NCI-H1092 (cell line): ENCODE measurements at regions not wholly inside any gene's neighbourhood (a gene's known extent, or its start where the extent isn't known, plus 50 kb on each side); places are given as distances from the start of the nearest gene placed in this dataset.
"Not testable (repeated sequence)": the region's sequence is repeated elsewhere in the genome, so short reads cannot be mapped to it uniquely, and the experiment has no call there.

Source experiments
- DNase-seq: peaks from one replicate; lab custom pipeline; 2025; lab: John Stamatoyannopoulos, UW

DNA sequence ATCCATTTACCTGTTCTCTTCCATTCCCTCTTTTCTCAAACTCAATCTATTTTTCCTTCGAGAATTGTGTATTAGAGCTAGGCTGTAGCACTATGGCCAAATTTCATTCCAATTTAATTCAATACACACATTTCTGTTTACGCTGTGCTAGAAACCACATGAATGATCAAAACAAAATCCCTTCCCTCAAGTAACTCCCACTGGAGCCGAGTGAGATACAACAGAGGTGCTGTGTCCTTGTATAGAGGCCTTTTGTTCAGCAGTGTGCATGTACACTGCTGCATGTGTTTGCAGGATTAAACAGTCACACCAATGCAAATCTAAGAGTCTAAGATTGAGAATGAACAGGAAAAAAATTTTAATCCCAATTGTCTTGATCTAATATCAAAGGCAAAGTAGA is 734.2 kb downstream of the RAPGEF2 start:
- no peak for DNase-seq

DNA sequence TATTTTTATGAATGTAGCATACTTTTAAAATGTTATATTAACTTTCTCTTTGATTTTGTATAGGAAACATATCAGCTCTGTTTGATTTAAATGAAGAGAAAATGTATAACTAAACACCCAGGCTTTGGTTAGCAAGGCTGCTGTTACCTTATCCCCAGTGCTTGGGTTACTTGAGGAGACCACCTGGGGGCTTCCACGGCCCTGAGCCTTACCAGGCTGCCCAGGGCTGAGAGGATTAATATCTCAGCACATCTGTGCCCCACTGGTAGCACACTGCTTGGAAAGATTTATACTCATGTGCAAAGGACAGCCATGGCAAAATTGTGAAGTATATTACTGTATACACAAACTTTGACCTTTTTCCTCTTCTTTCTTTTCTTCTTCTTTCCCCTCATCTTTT is 752.9 kb downstream of the RAPGEF2 start:
- DNase-seq, result no peak

DNA sequence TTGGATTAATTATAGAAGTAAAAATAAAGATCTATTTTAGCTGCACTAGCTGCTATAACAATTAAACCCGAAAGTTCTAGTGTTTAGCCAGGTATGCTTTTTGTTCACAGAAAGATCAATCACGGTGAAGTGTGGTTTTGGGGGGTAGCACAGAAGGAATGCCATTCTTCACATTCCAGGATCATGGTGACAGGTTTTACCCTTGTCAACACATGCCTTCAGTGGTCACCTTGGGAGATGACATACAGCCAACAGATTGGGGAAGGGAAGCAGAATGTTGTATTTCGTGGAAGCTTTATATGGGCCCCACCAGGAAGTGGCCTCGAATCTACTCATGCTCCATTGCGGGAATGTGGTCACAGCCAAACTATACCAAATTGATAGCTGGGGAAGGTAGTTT is 753.6 kb downstream of the RAPGEF2 start:
- no peak for DNase-seq

DNA sequence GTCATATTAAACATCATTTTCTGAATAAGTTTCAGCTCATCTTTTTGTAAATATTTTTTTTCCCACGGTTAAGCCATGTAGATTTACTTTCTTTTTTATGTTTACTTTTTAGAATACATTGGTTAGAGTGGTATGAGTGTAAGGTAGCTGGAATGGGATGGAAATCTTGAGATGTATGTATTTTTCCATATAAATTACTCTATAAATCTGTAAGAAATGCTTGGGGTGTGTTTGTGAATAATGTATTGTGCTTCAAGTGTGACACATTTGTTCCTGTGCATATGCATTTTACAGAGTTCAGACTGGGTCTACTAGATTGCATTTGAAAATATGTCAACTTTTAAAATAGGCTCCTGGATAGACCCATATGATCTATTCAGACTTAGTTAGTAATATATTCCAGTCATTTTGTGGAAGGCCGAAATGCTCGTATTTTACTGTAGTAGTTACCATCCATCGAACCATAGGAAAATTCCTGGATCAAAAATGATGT is 756.8 kb downstream of the RAPGEF2 start:
- no peak for DNase-seq

DNA sequence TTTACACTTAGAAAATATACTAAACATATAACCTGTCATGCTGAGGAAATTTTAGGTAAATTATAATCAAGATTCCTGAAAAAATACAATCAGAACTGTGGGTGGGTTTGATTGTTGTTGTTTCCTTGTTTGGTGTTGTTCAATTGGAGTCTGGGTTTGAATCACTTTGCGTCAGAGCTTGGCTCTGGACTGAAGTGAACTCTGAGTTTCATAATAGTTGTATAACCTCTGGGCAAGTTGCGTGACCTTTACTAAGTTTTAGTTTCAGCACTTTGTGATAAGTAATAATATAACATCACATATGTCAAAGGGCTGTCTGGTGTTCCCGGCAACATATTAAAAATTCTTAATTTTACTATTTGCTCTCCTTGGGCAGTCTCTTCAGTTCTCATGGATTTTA is 758.1 kb downstream of the RAPGEF2 start:
- DNase-seq, result no peak

DNA sequence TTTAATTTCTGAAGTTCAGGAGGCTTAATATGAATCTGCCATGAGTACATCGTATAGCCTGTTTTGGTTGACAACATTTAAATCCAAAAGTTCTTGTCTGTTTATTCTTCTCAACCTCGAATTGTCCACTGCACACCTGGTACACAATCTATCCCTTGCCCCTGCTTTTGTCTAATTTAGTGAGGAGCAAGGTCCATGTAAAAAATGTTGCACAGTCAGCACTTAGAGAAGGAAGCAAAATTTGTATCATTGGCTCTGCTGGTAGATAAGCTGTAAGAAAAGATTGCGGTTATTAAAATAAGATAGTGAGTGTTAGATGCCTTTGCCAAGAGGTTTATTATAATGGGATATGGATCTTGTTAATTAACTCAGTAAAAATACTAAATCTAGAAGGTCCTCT is 761.5 kb downstream of the RAPGEF2 start:
- DNase-seq, result no peak

DNA sequence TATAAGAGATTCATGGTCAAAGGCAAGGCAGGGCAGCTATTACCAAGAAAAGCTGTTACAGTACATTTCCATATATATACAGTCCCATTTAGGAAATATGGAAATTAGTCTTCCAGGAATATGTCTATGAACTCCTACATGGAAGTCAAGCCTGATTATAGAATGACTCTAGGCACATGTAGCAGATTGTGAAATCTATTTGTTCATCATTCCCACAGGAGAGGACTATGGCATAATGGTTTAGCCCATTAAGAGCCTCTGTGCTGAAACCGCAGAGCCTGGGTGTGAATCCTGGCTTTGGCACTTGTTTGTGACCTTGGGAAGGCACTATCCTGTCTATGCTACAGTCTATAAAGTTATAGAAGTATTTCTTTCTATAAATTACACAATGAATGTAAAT is 764.8 kb downstream of the RAPGEF2 start:
- DNase-seq, result no peak

DNA sequence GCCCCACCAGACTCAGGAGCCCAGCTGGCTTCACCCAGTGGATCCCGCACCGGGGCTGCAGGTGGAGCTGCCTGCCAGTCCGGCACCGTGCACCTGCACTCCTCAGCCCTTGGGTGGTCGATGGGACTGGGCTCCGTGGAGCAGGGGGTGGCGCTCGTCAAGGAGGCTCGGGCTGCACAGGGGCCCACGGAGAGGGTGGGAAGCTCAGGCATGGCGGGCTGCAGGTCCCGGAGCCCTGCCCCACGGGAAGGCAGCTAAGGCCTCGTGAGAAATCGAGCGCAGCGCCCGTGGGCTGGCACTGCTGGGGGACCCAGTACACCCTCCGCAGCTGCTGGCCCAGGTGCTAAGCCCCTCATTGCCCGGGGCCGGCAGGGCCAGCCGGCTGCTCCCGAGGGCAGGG is 766.1 kb downstream of the RAPGEF2 start:
- not testable (repeated sequence) for DNase-seq

DNA sequence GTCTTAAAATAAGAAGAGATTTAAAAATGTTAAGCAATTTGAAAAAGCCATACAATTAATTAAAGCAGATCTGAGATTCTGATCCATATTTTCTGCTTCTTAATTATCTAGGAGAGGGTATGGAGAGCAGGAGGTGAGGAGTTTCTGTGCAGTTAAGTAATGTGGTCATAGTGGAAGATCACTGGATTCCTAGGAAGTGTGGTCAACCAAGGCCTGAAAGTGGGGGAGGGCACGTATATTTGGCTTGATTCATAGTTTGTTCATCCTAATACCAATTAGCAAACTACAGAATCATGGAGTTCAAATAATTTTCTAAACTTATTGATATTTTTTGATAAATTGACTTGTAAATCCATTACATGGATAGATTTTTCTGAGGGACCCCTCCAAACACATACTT is 768.3 kb downstream of the RAPGEF2 start:
- DNase-seq, result no peak

DNA sequence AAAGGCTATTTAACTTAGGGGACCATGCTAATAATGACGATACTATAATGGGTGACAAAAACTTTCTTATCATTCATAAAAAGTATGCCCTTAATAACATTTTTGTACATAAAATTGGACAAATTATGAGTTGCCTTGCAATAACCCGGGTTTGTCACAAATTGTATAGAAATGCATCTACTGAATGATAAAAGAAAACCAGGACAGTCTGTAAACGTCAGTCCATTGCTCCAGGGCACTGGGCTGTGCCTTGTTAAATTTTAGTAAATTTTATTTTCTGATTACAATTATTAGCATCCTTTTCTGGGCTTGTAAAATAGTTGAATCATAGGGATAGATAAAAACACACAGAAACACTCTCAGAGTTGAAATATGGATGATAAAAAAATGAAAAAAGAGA is 778.3 kb downstream of the RAPGEF2 start:
- no peak for DNase-seq

DNA sequence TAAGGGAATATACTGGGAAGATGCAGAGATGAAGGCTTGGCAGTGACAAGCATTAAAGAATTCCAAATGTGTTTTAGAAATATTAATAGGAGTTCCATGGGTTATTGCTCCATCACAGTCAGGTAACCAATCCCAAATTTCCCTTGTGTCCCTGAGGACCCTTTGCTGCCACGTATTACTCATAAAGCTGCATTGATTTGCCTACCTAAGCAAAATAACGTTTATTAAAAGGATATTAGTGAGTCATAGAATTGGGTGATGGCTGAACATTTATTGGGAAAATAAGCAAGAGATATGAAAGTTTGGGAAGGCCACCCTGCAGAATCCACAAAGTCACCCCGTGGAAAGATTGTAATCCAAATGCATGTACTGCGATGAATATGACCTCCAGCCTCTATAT is 782.1 kb downstream of the RAPGEF2 start:
- DNase-seq, result no peak

DNA sequence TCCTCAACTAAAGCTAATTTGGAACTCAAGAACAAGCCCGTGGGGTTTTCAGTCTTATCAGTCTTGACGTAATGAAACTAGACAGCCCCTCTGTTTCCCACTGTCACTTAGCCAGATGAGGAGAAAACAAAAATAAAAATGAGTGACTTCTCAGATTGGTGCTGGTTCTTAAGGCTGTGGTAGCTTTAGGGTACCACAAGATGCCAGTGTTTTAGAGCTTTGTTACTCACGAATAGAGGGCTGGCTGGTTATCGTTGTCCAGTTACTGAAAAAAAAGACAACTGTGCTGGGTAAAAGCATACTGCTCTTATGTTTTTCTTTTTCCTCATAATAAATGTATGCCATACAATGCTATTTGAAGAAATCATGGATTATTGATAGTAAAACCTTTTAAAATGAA is 796.7 kb downstream of the RAPGEF2 start:
- no peak for DNase-seq

DNA sequence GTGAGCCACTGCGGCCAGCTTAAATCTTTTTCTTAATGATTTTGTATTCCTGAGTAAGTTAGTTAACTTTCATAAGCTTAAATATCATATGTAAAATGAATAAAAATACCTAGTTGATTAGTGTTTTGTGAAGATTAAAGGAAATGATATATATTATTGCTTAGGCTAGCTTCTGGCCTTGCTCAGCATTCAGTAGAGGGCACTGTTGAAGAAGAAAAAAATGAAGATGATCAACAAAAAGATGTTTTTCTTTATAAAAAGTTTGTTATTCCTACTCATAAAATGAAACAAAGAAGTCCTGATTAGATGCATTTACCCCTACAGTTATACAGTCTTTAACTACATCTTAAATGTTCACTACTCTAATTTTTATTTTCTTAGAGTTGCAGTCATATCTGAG is 797.7 kb downstream of the RAPGEF2 start:
- DNase-seq, result no peak

DNA sequence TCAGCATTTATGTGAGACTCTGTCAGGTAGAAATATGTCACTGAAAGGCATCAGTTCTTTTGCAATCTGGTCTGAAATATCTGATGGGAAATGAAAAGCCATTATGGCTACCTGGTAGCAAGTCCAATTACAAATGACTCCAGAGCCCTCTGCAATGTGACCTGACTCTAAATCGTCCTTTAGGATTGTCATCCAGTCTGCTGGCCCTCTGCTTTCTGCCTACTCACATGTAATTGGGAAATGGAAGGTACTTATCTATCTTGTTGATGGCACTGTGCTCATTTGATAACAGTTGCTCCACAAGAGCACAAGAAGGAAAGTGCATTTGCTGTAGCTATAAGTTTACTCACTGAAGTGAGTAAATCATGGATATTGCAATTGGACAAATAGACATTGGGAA is 799.8 kb downstream of the RAPGEF2 start:
- DNase-seq, result no peak

DNA sequence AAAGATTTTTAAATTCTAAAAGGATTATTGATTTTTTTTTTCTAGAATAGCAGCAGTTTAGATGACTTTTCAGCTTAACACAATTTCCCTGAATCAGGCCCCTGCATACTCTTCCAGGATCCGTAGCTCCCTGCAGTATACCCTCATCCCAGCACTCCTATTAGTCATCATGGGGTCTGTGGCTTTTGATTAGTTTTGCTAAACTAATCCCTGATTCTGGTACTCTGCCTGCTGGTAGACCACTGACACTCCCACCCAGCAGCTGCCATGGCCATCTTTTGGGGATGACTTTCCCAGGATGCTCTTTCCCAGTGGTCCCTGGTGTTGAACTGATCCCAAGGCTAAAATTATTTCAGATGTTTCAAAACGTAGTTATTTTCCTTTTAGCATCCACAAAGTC is 802.0 kb downstream of the RAPGEF2 start:
- DNase-seq, result no peak

DNA sequence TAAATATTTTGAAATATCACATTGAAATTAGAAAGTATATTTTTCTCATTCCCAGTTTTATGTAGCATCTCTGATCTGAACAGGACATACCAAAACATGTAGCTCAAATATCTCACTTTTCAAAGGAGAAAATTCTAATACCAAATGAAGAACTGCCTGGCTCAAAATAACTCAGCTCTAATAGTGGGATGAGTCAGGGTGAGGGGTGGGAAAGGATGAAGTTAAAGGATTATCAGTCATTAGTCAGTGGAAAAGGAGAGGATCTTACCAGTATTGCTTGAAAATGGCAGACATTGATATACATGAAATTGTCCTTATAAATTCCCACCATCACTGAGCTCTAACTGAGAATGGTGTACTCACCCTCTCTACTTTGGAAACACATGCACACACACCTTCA is 803.2 kb downstream of the RAPGEF2 start:
- DNase-seq, result no peak

DNA sequence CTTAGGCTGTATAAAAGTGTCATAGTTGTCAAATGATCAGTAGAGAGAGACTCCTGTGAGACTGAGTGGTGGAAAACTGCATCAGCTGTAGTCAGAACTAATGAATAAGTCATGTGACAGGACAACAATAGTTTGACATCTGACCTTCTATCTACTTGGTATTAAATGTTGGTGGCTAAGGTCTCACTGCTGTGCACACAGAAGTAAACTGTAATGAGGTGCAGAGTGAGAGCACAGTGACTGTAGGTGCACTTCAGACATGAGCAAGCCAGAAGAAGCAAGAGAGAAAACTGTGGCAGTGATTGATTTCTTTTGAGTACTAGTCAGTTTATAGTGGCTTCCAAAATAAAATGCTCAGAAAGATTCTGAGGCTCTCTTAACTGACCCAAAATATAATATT is 803.6 kb downstream of the RAPGEF2 start:
- no peak for DNase-seq

DNA sequence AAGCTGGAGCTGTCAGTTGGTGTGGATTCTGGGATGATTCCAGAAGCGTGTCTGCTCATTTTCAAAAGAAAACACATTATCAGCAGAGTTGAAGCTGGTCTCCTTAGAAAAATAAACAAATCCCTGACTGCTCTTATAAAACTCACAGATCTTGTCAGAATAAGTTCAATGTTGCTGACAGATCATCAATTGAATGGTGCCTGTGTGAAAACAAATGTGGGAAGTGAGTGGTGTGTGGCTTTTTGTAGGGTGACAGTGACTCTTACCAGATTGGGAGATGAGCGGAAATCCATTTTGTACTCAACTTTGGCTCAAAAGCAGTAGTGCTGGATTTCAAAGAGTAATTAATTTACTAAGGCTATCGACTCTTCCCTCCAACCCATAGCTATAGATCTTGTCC is 807.8 kb downstream of the RAPGEF2 start:
- no peak for DNase-seq

DNA sequence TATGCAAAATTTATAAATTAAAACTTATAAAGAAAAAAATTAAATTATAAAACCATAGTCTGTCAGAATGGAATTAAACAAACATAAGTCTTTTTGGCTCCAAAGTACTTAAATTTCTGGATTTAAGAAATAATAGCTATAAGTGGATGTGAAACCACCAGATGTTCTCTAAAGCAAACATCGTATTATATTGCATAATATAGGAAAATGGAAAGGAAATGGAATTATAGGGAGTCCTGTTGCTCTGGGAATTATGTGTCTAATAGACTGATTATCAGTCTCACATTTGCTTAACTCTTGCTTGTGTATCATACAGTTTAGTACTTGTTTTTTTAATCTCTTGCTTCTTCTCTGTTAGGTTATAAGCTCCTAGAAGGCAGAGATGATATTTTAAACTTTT is 819.2 kb downstream of the RAPGEF2 start:
- no peak for DNase-seq

DNA sequence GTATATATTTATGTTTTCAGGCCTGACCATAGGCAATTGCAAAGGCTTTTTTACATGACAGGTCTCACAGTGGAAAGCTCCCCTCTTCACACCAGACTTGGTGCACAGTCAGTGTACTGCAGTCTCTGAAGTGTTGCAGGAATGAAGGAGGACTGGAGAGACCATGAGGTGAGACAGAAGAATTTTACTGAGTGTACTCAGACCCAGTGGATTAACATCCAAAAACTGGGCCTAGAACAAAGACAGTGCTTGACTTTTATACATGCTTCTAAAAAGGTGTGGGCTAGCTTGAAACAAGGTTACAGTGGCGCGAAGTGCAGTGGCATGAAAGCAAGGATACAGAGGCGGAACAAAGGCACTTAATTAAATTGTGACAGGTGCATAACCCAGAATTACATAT is 822.9 kb downstream of the RAPGEF2 start:
- DNase-seq, result no peak

DNA sequence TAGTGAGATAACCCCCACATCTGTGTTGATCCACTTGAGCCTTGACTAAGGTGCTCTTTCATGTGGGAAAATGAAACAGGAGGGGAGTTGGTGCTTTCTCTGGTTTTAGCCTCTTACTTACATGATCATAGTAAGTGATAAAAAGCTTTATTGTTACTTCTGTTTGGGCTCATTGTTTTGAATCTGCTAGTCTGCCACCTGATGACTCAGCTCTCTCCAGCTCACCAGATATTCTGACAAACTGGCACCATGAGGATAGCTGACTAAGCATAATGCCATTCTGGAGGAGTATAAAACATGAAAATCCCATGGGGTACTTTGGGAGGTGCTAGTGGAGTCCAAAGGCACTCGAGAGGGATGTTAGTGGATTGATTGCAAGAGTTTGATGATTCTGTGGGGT is 824.0 kb downstream of the RAPGEF2 start:
- no peak for DNase-seq

DNA sequence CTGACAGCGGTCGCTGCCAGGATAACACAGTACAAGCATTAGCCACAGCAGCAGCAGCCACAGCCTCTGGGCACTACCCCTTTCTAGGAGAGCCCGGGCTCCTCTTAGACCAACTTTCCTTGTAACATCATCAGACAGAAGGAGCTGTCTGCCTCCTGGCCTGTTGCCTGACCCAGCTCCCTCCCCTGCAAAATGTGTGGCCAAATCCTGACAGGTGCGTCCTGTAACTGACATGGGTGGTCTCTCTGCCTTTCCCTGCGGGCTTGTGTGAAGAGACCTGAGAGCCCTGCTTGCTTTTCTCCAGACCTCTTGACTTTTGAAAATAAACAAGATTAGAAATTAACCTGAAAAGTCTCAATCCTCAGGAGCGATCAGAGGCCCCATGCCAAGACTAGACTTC is 824.9 kb downstream of the RAPGEF2 start:
- DNase-seq, result no peak

DNA sequence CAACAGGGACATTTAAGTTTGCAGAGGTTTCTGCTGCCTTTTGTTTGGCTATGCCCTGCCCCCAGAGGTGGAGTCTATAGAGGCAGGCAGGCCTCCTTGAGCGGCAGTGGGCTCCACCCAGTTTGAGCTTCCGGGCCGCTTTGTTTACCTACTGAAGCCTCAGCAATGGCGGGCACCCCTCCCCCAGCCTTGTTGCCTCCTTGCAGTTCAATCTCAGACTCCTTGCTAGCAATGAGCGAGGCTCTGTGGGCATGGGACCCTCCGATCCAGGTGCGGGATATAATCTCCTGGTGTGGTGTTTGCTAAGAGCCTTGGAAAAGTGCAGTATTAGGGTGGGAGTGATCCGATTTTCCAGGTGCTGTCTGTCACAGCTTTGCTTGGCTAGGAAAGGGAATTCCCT is 831.7 kb downstream of the RAPGEF2 start:
- not testable (repeated sequence) for DNase-seq

DNA sequence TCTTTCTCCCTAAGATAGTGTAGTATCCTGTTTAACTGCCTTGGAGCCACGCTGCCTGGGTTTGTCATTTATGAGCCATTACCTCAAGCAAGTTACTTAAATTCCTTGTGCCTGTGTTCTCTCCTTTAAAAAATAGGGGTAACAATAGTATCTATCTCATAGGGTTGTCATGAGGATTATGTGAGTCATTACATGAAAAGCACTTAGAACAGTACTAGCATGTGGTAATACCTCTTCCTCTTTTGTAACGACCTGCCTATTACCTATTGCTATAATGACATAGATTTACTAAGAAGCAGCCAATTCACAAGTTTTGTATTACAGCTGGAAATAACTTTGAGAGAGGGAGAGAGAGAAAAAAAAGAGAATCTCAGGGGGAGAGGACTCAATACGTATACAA is 834.7 kb downstream of the RAPGEF2 start:
- DNase-seq, result no peak

DNA sequence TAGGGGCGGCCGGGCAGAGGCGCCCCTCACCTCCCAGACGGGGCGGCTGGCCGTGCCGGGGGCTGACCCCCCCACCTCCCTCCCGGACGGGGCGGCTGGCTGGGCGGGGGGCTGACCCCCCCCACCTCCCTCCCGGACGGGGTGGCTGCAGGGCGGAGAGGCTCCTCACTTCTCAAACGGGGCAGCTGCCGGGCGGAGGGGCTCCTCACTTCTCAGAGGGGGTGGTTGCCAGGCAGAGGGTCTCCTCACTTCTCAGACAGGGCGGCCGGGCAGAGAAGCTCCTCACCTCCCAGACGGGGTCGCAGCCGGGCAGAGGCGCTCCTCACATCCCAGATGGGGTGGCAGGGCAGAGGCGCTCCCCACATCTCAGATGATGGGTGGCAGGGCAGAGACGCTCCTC is 836.8 kb downstream of the RAPGEF2 start:
- DNase-seq, result not testable (repeated sequence)
